ENCODE measurements at regions not wholly inside any gene's neighbourhood (a gene's known extent, or its start where the extent isn't known, plus 50 kb on each side); places are given as distances from the start of the nearest gene placed in this dataset.

DNA sequence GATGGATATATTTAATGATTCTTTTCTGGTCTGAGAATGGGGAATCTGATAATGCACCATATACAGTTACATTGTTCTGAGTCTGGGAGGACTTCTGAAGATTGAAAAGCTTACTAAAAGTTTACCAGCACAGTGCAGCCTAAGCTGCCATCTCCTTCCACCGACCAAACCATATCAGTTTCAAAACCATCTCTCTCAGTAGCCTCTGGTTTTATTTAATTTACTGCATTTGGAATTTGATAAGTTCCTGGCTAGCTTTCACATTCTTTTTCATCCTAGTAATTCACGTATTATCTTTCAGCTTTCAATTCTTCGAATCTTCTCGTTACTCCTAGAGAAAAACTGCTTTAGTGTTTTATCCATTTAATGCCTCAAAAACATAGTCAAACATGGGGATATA is 181.4 kb upstream of the HCCS start:
- Histone ChIP-seq H3K4me1 (ENCODE audit: insufficient read depth, poor library complexity, severe bottlenecking) (no peaks in the 10 kb centered on the region), H3K9me3 (ENCODE audit: severe bottlenecking) (no peaks in the 10 kb centered on the region), H3K36me3 (ENCODE audit: low read depth) (no peaks in the 10 kb centered on the region), H3K27me3 (ENCODE audit: insufficient read depth, poor library complexity, severe bottlenecking) (no peaks in the 10 kb centered on the region), H3K27ac (ENCODE audit: poor library complexity, severe bottlenecking) (no peak overlapping the region), H3K4me3 (ENCODE audit: severe bottlenecking) (no peak overlapping the region)
- ATAC-seq (ENCODE audit: low read depth): no peak
- DNase-seq (ENCODE audit: low spot score): no peak
- TF ChIP-seq, protein P1, sequence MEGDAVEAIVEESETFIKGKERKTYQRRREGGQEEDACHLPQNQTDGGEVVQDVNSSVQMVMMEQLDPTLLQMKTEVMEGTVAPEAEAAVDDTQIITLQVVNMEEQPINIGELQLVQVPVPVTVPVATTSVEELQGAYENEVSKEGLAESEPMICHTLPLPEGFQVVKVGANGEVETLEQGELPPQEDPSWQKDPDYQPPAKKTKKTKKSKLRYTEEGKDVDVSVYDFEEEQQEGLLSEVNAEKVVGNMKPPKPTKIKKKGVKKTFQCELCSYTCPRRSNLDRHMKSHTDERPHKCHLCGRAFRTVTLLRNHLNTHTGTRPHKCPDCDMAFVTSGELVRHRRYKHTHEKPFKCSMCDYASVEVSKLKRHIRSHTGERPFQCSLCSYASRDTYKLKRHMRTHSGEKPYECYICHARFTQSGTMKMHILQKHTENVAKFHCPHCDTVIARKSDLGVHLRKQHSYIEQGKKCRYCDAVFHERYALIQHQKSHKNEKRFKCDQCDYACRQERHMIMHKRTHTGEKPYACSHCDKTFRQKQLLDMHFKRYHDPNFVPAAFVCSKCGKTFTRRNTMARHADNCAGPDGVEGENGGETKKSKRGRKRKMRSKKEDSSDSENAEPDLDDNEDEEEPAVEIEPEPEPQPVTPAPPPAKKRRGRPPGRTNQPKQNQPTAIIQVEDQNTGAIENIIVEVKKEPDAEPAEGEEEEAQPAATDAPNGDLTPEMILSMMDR (IDR thresholded peaks at IDR 0.05; ENCODE audit: poor library complexity, severe bottlenecking): no peak

DNA sequence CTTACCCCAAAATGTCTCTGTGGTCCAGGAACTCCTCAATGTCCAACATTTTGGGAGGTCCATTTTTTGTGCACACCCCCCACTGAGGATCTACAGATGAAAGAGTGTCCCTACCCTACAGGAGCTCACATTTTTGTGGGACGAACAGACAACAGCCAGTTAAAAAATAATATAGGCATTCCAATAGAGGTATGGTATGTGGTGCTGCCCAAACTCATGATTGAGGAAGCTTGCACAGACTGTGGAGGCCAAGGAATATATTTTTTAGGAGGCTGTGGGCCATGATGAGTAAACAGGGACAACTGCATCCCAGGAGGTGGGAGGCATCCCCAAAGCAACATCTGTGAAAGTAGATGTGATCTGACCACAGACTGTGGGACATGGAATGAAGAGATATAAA is 181.0 kb upstream of the HCCS start:
- H3K4me1 ChIP-seq (ENCODE audit: insufficient read depth, poor library complexity, severe bottlenecking): no peaks in the 10 kb centered on the region
- ATAC-seq (ENCODE audit: low read depth) (no peak), DNase-seq (ENCODE audit: low spot score) (no peak)
- no peak overlapping the region for H3K4me3 ChIP-seq (ENCODE audit: severe bottlenecking)
- H3K27ac ChIP-seq (ENCODE audit: poor library complexity, severe bottlenecking): no peak overlapping the region
- no peaks in the 10 kb centered on the region for H3K36me3 ChIP-seq (ENCODE audit: low read depth)
- H3K9me3 ChIP-seq (ENCODE audit: severe bottlenecking): no peaks in the 10 kb centered on the region
- H3K27me3 ChIP-seq (ENCODE audit: insufficient read depth, poor library complexity, severe bottlenecking): no peaks in the 10 kb centered on the region
- TF ChIP-seq, protein P1 (IDR thresholded peaks at IDR 0.05; ENCODE audit: poor library complexity, severe bottlenecking): no peak

DNA sequence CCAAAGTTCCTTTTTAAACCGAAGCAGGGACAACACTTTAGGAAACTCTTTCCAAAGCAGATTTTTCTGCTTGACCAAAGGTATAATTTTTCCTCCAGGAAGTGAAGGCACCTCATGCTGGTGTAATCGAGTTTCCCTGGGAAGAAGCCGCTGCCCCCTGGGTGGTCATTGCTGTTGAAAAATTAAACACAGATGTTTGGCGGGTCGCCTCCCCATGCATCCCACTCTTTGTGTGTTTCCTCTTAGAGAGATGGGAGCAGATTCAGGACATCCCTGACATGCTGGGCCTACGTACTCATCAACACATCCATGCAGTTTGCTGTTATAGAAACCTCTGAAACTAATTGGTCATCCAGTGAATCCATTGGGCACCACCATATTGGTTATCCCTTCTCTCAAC is 179.2 kb upstream of the HCCS start:
- Histone ChIP-seq H3K4me3 (ENCODE audit: severe bottlenecking) (no peak overlapping the region), H3K9me3 (ENCODE audit: severe bottlenecking) (no peaks in the 10 kb centered on the region), H3K4me1 (ENCODE audit: insufficient read depth, poor library complexity, severe bottlenecking) (no peaks in the 10 kb centered on the region), H3K36me3 (ENCODE audit: low read depth) (no peaks in the 10 kb centered on the region), H3K27ac (ENCODE audit: poor library complexity, severe bottlenecking) (no peak overlapping the region), H3K27me3 (ENCODE audit: insufficient read depth, poor library complexity, severe bottlenecking) (no peaks in the 10 kb centered on the region)
- TF ChIP-seq, protein P1 (IDR thresholded peaks at IDR 0.05; ENCODE audit: poor library complexity, severe bottlenecking): no peak
- DNase-seq (ENCODE audit: low spot score) (no peak), ATAC-seq (ENCODE audit: low read depth) (no peak)

DNA sequence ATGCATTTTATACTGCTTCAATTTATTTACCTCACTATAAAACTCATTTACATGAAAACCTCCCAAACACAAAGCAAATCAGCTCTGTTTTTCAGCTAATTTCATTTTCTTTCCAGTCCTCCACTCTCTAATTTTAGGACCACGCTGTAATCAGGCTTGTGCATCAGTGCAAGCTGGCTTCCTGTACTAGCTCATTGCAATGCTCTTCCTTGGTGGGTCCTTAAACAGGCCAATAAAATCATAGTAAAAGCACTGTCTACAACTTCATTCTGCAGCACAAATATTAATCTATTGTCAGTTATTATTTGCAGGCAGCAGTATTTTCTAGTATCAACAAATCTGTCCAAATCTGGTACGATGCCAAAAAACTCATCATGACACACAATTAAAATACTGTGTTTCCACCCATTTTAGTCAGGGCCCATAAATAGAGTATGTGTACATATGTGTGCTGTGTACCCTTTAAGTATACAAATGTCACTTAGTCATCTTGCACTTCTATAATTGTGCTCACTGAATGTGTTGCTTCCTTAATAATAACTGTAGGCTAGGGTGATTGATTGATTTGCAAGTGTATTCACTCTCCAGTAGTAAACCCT is 178.2 kb upstream of the HCCS start:
- Histone ChIP-seq H3K4me1 (ENCODE audit: insufficient read depth, poor library complexity, severe bottlenecking) (no peaks in the 10 kb centered on the region), H3K4me3 (ENCODE audit: severe bottlenecking) (no peak overlapping the region), H3K27me3 (ENCODE audit: insufficient read depth, poor library complexity, severe bottlenecking) (no peaks in the 10 kb centered on the region), H3K27ac (ENCODE audit: poor library complexity, severe bottlenecking) (no peak overlapping the region), H3K9me3 (ENCODE audit: severe bottlenecking) (no peaks in the 10 kb centered on the region), H3K36me3 (ENCODE audit: low read depth) (no peaks in the 10 kb centered on the region)
- ATAC-seq (ENCODE audit: low read depth) (no peak), DNase-seq (ENCODE audit: low spot score) (no peak)
- TF ChIP-seq, protein P1 (IDR thresholded peaks at IDR 0.05; ENCODE audit: poor library complexity, severe bottlenecking): no peak

DNA sequence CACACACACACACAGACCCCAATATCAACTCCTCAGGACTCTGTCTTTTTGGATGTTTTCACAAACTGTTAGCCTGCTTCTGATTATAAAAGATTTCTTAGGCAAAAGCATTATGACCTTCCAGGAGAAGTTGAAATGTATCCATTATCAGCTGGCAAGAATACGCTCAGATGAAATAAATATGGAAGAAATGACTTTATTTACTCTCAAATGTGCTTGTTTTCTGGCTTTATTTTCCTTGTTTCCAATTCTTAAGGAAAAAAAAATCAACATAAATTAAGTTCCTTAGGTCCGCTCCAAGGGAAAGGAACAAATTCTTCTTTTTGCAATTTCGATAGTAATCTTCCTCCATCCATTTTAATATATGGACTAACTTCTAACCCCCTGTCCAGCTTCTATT is 175.6 kb upstream of the HCCS start:
- no peak overlapping the region for H3K4me3 ChIP-seq (ENCODE audit: severe bottlenecking)
- no peaks in the 10 kb centered on the region for H3K36me3 ChIP-seq (ENCODE audit: low read depth)
- TF ChIP-seq, protein P1 (IDR thresholded peaks at IDR 0.05; ENCODE audit: poor library complexity, severe bottlenecking): no peak
- no peak overlapping the region for H3K27ac ChIP-seq (ENCODE audit: poor library complexity, severe bottlenecking)
- peaks cover 9% of the 10 kb centered on the region for H3K4me1 ChIP-seq (ENCODE audit: insufficient read depth, poor library complexity, severe bottlenecking)
- H3K27me3 ChIP-seq (ENCODE audit: insufficient read depth, poor library complexity, severe bottlenecking): no peaks in the 10 kb centered on the region
- no peaks in the 10 kb centered on the region for H3K9me3 ChIP-seq (ENCODE audit: severe bottlenecking)
- ATAC-seq (ENCODE audit: low read depth) (no peak), DNase-seq (ENCODE audit: low spot score) (no peak)
